ENCODE measurements at regions not wholly inside any gene's neighbourhood (a gene's known extent, or its start where the extent isn't known, plus 50 kb on each side); places are given as distances from the start of the nearest gene placed in this dataset.

- no peak for TF ChIP-seq EZH2 (IDR thresholded peaks at IDR 0.05)
- no peak for TF ChIP-seq FOXP2 (optimal IDR thresholded peaks at IDR 0.05; ENCODE audit: control extremely low read depth, extremely low read length, insufficient read depth)
- no peak for TF ChIP-seq POLR2AphosphoS5 (IDR thresholded peaks at IDR 0.05; ENCODE audit: borderline replicate concordance, low read depth, low read length)
Measured at GRCh38 chr2:82301506-82301905, 1997.0 kb upstream of the LRRTM1 start.

Measured in SK-N-MC (cell line).